Liver (tissue), 8 donors: ENCODE measurements at regions not wholly inside any gene's neighbourhood (a gene's known extent, or its start where the extent isn't known, plus 50 kb on each side); places are given as distances from the start of the nearest gene placed in this dataset.

Source experiments
- DNase-seq: peaks from one replicate; pipeline ENCODE4 v3.0.0-alpha.2; 2017; ENCODE audit warnings: low spot score
- H3K27ac ChIP-seq, 2 donors: one replicate each; pipeline ENCODE4 v1.7.0; 2013; ENCODE audit warnings: inconsistent platforms in 2 of 2, low read length in 2 of 2, control low read depth in 1 of 2, low read depth in 1 of 2, mild to moderate bottlenecking in 1 of 2
- H3K27me3 ChIP-seq, 4 donors: one replicate each; pipeline versions ENCODE4 v1.6.1 to v1.7.0; 2013; ENCODE audit warnings: low read length in 3 of 4, inconsistent platforms in 1 of 4, mild to moderate bottlenecking in 1 of 4, moderate library complexity in 1 of 4; ENCODE audit not compliant: control insufficient read depth in 4 of 4, insufficient read depth in 4 of 4
- H3K36me3 ChIP-seq, 4 donors: one replicate each; pipeline versions ENCODE4 v1.6.1 to v1.7.0; 2013; ENCODE audit warnings: low read length in 3 of 4, mild to moderate bottlenecking in 3 of 4, low read depth in 1 of 4, moderate library complexity in 1 of 4; ENCODE audit not compliant: control insufficient read depth in 4 of 4, insufficient read depth in 3 of 4
- H3K4me1 ChIP-seq, 4 donors: one replicate each; pipeline versions ENCODE4 v1.6.1 to v1.7.0; 2013; ENCODE audit warnings: low read length in 3 of 4, mild to moderate bottlenecking in 3 of 4, moderate library complexity in 1 of 4; ENCODE audit not compliant: control insufficient read depth in 4 of 4, insufficient read depth in 4 of 4
- H3K4me3 ChIP-seq, 3 donors: one replicate each; pipeline versions ENCODE4 v1.6.1 to v1.7.0; 2013; ENCODE audit warnings: low read length in 3 of 3, control low read depth in 1 of 3, low read depth in 1 of 3, mild to moderate bottlenecking in 1 of 3
- H3K9ac ChIP-seq, 2 donors: one replicate each; pipeline ENCODE4 v1.7.0; 2013; ENCODE audit warnings: low read length in 2 of 2, mild to moderate bottlenecking in 2 of 2, moderate library complexity in 2 of 2, control low read depth in 1 of 2, low read depth in 1 of 2
- H3K9me3 ChIP-seq, 4 donors: one replicate each; pipeline versions ENCODE4 v1.6.1 to v1.7.0; 2013; ENCODE audit warnings: low read length in 3 of 4; ENCODE audit not compliant: control insufficient read depth in 4 of 4
- ATF3 ChIP-seq: IDR thresholded peaks from 2 replicates; pipeline ENCODE4 v1.6.1; 2016; ENCODE audit warnings: antibody characterized with exemption
- CTCF ChIP-seq: fragments of 150-350 bp; IDR thresholded peaks from 2 replicates; pipeline ENCODE4 v1.5.1; 2017; ENCODE audit warnings: improper control_type of control experiment, low read depth, low read length; ENCODE audit not compliant: missing input control
- EGR1 ChIP-seq, 2 donors: IDR thresholded peaks; 2 replicates each; pipeline ENCODE4 v1.6.1; 2016 to 2018; ENCODE audit warnings: antibody characterized with exemption in 2 of 2, low read depth in 2 of 2
- FOXA1 ChIP-seq: IDR thresholded peaks from 2 replicates; pipeline ENCODE4 v1.6.1; 2016; ENCODE audit warnings: antibody characterized with exemption
- FOXA2 ChIP-seq: IDR thresholded peaks from 2 replicates; pipeline ENCODE4 v1.6.1; 2016; ENCODE audit warnings: antibody characterized with exemption
- GABPA ChIP-seq, 2 donors: IDR thresholded peaks in 1 of 2; conservative IDR thresholded peaks in 1 of 2; 2 replicates each; pipeline ENCODE4 v1.6.1; 2016; ENCODE audit warnings: antibody characterized with exemption in 2 of 2, mild to moderate bottlenecking in 1 of 2, moderate library complexity in 1 of 2
- HNF4A ChIP-seq, 2 donors: conservative IDR thresholded peaks; 2 replicates each; pipeline ENCODE4 v1.6.1; 2016; ENCODE audit warnings: antibody characterized with exemption in 2 of 2, mild to moderate bottlenecking in 2 of 2
- HNF4G ChIP-seq: IDR thresholded peaks from 2 replicates; pipeline ENCODE4 v1.6.1; 2016; ENCODE audit warnings: antibody characterized with exemption
- JUND ChIP-seq, 2 donors: IDR thresholded peaks; 2 replicates each; pipeline ENCODE4 v1.6.1; 2016; ENCODE audit warnings: antibody characterized with exemption in 2 of 2
- MAX ChIP-seq: IDR thresholded peaks from 2 replicates; pipeline ENCODE4 v1.6.1; 2016; ENCODE audit warnings: antibody characterized with exemption
- RAD21 ChIP-seq, 2 donors: IDR thresholded peaks; 2 replicates each; pipeline ENCODE4 v1.6.1; 2016; ENCODE audit warnings: antibody characterized with exemption in 2 of 2, mild to moderate bottlenecking in 2 of 2
- REST ChIP-seq: IDR thresholded peaks from 2 replicates; pipeline ENCODE4 v1.6.1; 2016; ENCODE audit warnings: antibody characterized with exemption, mild to moderate bottlenecking
- RXRA ChIP-seq, 2 donors: IDR thresholded peaks; 2 replicates each; pipeline ENCODE4 v1.6.1; 2017 to 2018; ENCODE audit warnings: antibody characterized with exemption in 2 of 2, mild to moderate bottlenecking in 1 of 2
- SP1 ChIP-seq: IDR thresholded peaks from 2 replicates; pipeline ENCODE4 v1.6.1; 2018; ENCODE audit warnings: antibody characterized with exemption, mild to moderate bottlenecking
- TAF1 ChIP-seq: conservative IDR thresholded peaks from 2 replicates; pipeline ENCODE4 v1.6.1; 2016; ENCODE audit warnings: antibody characterized with exemption, mild to moderate bottlenecking
- YY1 ChIP-seq: IDR thresholded peaks from 2 replicates; pipeline ENCODE4 v1.6.1; 2016; ENCODE audit warnings: antibody characterized with exemption, mild to moderate bottlenecking
- WGBS: extraction: QIAGEN DNeasy Blood & Tissue Kit; methylation state at CpG from one replicate; pipeline ENCODE4 v1.1.7; 2013; 5-methylcytosine and 5-hydroxymethylcytosine counted together
- donor health status: healthy.
- donor health status: healthy.
- donor health status: healthy.
- donor health status: healthy.
- donor health status: healthy.

- Histone ChIP-seq H3K4me3 (no peak overlapping the region), H3K36me3 (no peaks in the 10 kb centered on the region), H3K4me1 (no peaks in the 10 kb centered on the region), H3K9me3 (no peaks in the 10 kb centered on the region), H3K27ac (no peak overlapping the region), H3K9ac (no peak overlapping the region), H3K27me3 (no peaks in the 10 kb centered on the region)
- no peak for DNase-seq
- 88% methylated on average over 1 of the region's 1 CpG for WGBS
- TF ChIP-seq FOXA1 (no peak), YY1 (no peak), HNF4A (conservative IDR thresholded peaks at IDR 0.05) (no peak), JUND (IDR thresholded peaks at IDR 0.05) (no peak), FOXA2 (no peak), TAF1 (no peak), GABPA (IDR thresholded peaks at IDR 0.05 in 1 of 2, conservative IDR thresholded peaks at IDR 0.05 in 1 of 2) (no peak), EGR1 (IDR thresholded peaks at IDR 0.05; ENCODE audit: low read depth in 2 of 2) (no peak), RXRA (IDR thresholded peaks at IDR 0.05) (no peak)
Measured at GRCh38 chr6:126477678-126478077, 137.8 kb downstream of the CENPW start.

GRCh38 chr6:126480268-126480667 lies 140.4 kb downstream of the CENPW start:
- no peak overlapping the region for H3K27ac ChIP-seq
- H3K36me3 ChIP-seq = no peaks in the 10 kb centered on the region
- H3K4me3 ChIP-seq = no peak overlapping the region
- DNase-seq = no peak
- H3K9ac ChIP-seq = no peak overlapping the region
- WGBS = 77% methylated on average over 2 of the region's 2 CpGs
- no peaks in the 10 kb centered on the region for H3K27me3 ChIP-seq
- H3K9me3 ChIP-seq = no peaks in the 10 kb centered on the region
- no peaks in the 10 kb centered on the region for H3K4me1 ChIP-seq
- TF ChIP-seq YY1 (no peak), RXRA (IDR thresholded peaks at IDR 0.05) (no peak), REST (no peak), SP1 (no peak), JUND (IDR thresholded peaks at IDR 0.05) (no peak), MAX (no peak), HNF4A (conservative IDR thresholded peaks at IDR 0.05) (no peak), FOXA1 (no peak), CTCF (no peak), GABPA (IDR thresholded peaks at IDR 0.05 in 1 of 2, conservative IDR thresholded peaks at IDR 0.05 in 1 of 2) (no peak), FOXA2 (no peak), ATF3 (no peak), RAD21 (IDR thresholded peaks at IDR 0.05) (no peak), EGR1 (IDR thresholded peaks at IDR 0.05; ENCODE audit: low read depth in 2 of 2) (no peak), HNF4G (no peak)
